ENCODE measurements at regions not wholly inside any gene's neighbourhood (a gene's known extent, or its start where the extent isn't known, plus 50 kb on each side); places are given as distances from the start of the nearest gene placed in this dataset.
"Not testable (repeated sequence)": the region's sequence is repeated elsewhere in the genome, so short reads cannot be mapped to it uniquely, and the experiment has no call there.

DNA sequence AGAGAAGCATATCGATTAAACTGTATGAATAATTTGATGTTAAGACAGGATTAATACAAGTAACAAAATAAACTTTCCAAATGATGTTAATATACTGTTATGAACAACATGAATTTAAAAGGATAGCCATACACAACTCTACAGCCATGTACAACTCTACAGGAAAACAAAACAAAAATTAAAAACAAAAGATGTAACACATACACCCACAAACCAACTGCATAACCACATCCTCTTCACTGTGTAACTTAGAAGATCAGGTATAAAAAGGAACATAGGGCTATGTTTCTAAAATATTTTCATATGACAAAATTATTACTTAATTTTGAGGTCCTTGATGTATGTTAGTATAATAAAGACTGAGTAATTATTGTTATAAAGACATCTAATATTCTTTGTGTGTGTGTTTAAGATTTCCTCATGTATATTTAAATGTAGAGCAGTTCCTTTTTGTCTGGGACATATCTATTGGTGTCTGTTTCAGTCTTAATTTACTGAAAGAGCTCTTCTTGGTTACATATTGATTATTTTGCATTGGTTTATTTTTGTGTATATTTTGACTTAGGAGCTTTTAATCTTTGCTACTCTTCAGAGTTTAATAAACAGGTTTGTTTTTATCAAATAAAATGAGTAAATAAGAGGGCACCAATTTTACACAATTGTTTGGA is 966.8 kb upstream of the CTNND2 start:
- Mint-ChIP-seq H3K9me3 (ENCODE audit: unreplicated experiment) (peaks cover 2% of the 10 kb centered on the region), H3K36me3 (ENCODE audit: unreplicated experiment) (peaks cover 5% of the 10 kb centered on the region), H3K4me1 (ENCODE audit: low read depth, unreplicated experiment) (no peaks in the 10 kb centered on the region), H3K27me3 (ENCODE audit: unreplicated experiment) (no peaks in the 10 kb centered on the region), H3K4me3 (ENCODE audit: unreplicated experiment) (no peak overlapping the region), H3K27ac (ENCODE audit: unreplicated experiment) (no peak overlapping the region)
- DNase-seq: no peak
- TF ChIP-seq, protein P1, sequence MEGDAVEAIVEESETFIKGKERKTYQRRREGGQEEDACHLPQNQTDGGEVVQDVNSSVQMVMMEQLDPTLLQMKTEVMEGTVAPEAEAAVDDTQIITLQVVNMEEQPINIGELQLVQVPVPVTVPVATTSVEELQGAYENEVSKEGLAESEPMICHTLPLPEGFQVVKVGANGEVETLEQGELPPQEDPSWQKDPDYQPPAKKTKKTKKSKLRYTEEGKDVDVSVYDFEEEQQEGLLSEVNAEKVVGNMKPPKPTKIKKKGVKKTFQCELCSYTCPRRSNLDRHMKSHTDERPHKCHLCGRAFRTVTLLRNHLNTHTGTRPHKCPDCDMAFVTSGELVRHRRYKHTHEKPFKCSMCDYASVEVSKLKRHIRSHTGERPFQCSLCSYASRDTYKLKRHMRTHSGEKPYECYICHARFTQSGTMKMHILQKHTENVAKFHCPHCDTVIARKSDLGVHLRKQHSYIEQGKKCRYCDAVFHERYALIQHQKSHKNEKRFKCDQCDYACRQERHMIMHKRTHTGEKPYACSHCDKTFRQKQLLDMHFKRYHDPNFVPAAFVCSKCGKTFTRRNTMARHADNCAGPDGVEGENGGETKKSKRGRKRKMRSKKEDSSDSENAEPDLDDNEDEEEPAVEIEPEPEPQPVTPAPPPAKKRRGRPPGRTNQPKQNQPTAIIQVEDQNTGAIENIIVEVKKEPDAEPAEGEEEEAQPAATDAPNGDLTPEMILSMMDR (IDR thresholded peaks at IDR 0.05; ENCODE audit: partially characterized antibody, unreplicated experiment): no peak

DNA sequence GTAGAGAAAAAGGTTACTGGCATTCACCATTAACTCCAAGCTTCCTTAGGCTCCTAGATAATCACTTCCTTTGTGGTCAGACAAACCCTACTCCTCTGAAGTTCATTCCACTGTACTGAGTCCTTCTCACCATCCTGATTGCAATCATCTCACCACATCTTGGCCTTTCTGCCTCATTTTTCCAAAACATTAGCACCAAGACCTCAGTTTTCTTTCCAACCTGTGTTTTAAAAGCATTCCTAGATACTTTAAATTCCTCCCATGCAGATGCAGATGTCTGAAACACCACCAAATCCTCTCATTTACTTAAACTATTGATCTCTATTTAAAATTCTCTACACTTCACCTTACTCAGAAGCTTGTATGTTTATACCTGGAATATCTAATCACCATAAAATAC is 961.3 kb upstream of the CTNND2 start:
- Mint-ChIP-seq H3K4me1 (ENCODE audit: low read depth, unreplicated experiment) (no peaks in the 10 kb centered on the region), H3K27me3 (ENCODE audit: unreplicated experiment) (no peaks in the 10 kb centered on the region), H3K9me3 (ENCODE audit: unreplicated experiment) (no peaks in the 10 kb centered on the region), H3K4me3 (ENCODE audit: unreplicated experiment) (no peak overlapping the region), H3K36me3 (ENCODE audit: unreplicated experiment) (no peaks in the 10 kb centered on the region), H3K27ac (ENCODE audit: unreplicated experiment) (no peak overlapping the region)
- TF ChIP-seq, protein P1 (IDR thresholded peaks at IDR 0.05; ENCODE audit: partially characterized antibody, unreplicated experiment): no peak
- no peak for DNase-seq

DNA sequence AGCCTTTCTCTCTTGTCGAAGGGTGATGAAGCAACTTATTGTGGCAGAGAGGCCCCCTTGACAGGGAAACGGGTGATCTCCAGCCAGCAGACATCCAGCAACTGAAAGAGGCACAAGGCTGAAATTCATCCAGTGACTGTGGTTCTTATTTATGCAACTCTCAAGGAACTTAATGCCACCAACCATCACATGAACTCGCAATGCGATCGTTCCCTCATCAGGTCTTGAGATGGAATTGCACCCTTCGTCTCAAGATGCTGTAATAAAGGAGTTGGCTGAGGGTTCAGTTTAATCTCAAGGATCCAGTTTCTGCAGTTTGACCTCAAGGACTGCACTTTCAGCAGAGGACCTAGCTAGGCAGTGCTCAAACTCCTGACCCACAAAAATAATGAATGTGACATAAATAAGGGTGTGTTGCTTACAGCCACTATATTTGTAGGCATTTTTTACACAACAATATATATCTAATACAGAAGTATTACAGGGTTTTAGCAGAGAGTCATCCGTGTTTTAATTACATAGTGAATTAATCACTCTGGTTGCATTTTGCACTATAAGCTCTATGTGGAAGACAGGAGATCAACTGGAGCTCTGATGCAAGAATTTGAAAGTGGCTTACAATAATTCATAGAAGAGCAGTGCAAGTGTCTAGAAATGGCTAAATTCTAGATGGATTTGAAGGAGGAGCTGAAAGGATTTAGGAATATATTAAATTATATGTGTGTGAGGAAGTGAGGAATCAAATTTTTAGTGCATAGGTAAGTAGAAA is 957.8 kb upstream of the CTNND2 start:
- DNase-seq: no peak
- no peaks in the 10 kb centered on the region for H3K36me3 Mint-ChIP-seq (ENCODE audit: unreplicated experiment)
- H3K9me3 Mint-ChIP-seq (ENCODE audit: unreplicated experiment): no peaks in the 10 kb centered on the region
- H3K4me1 Mint-ChIP-seq (ENCODE audit: low read depth, unreplicated experiment): no peaks in the 10 kb centered on the region
- no peak overlapping the region for H3K4me3 Mint-ChIP-seq (ENCODE audit: unreplicated experiment)
- TF ChIP-seq, protein P1 (IDR thresholded peaks at IDR 0.05; ENCODE audit: partially characterized antibody, unreplicated experiment): no peak
- H3K27me3 Mint-ChIP-seq (ENCODE audit: unreplicated experiment): no peaks in the 10 kb centered on the region
- no peak overlapping the region for H3K27ac Mint-ChIP-seq (ENCODE audit: unreplicated experiment)

DNA sequence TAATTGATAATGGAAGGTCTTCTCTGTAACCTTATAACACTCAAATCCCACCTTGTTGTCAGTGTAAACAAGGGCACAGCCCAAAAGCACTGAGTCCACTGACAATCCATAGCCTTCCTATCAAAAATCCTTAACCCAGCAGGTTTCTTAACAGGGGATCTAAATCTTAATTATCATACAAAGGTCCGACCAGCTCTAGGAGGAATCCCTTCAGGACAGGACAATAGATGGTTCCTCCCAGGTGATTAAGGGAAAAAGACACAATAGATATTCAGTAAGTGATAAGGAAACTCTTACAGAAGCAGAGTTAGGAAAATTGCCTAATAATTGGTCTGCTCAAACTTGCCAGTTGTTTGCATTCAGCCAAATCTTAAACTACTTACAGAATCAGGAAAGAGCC is 951.9 kb upstream of the CTNND2 start:
- not testable (repeated sequence) for H3K36me3 Mint-ChIP-seq (ENCODE audit: unreplicated experiment); DNase-seq; H3K27ac Mint-ChIP-seq (ENCODE audit: unreplicated experiment); H3K4me3 Mint-ChIP-seq (ENCODE audit: unreplicated experiment); H3K4me1 Mint-ChIP-seq (ENCODE audit: low read depth, unreplicated experiment); H3K9me3 Mint-ChIP-seq (ENCODE audit: unreplicated experiment); H3K27me3 Mint-ChIP-seq (ENCODE audit: unreplicated experiment)

DNA sequence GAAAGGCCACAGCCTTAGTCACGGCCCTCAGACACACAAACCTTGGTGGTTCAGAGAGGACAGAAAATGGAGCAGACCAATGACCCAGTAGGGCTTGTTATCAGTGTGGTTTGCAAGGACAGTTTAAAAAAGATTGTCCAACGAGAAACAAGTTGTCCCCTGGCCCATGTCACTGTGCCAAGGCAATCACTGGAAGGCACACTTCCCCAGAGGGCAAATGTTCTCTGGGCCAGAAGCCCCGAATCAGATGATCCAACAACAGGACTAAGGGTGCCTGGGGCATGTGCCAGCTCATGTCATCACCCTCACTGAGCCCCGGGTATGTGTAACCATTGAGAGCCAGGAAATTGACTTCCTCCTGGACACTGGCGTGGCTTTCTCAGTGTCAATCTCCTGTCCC is 950.1 kb upstream of the CTNND2 start:
- TF ChIP-seq, protein P1 (IDR thresholded peaks at IDR 0.05; ENCODE audit: partially characterized antibody, unreplicated experiment): no peak
- Mint-ChIP-seq H3K27ac (ENCODE audit: unreplicated experiment) (no peak overlapping the region), H3K4me1 (ENCODE audit: low read depth, unreplicated experiment) (no peaks in the 10 kb centered on the region), H3K36me3 (ENCODE audit: unreplicated experiment) (no peaks in the 10 kb centered on the region), H3K9me3 (ENCODE audit: unreplicated experiment) (no peaks in the 10 kb centered on the region), H3K27me3 (ENCODE audit: unreplicated experiment) (no peaks in the 10 kb centered on the region), H3K4me3 (ENCODE audit: unreplicated experiment) (no peak overlapping the region)
- no peak for DNase-seq
